IgD-negative memory B cell (primary cell): ENCODE measurements at regions not wholly inside any gene's neighbourhood (a gene's known extent, or its start where the extent isn't known, plus 50 kb on each side); places are given as distances from the start of the nearest gene placed in this dataset.
"Not testable (repeated sequence)": the region's sequence is repeated elsewhere in the genome, so short reads cannot be mapped to it uniquely, and the experiment has no call there.

Experiments used
- H3K27ac Mint-ChIP-seq, 3 donors: one replicate each; pipeline ENCODE4 v1.8.0; 2020 to 2022; ENCODE audit warnings: mild to moderate bottlenecking in 3 of 3, mixed read lengths in 3 of 3, moderate library complexity in 1 of 3
- H3K27me3 Mint-ChIP-seq: one replicate; pipeline ENCODE4 v1.8.0; 2021; ENCODE audit warnings: mixed read lengths
- H3K36me3 Mint-ChIP-seq: one replicate; pipeline ENCODE4 v1.8.0; 2020; ENCODE audit warnings: mild to moderate bottlenecking, mixed read lengths
- H3K4me1 Mint-ChIP-seq, 3 donors: one replicate each; pipeline ENCODE4 v1.8.0; 2020 to 2022; ENCODE audit warnings: mixed read lengths in 3 of 3, mild to moderate bottlenecking in 1 of 3
- H3K4me3 Mint-ChIP-seq, 4 donors: one replicate each; pipeline ENCODE4 v1.8.0; 2020 to 2022; ENCODE audit warnings: mild to moderate bottlenecking in 4 of 4, mixed read lengths in 4 of 4, moderate library complexity in 3 of 4
- H3K9me3 Mint-ChIP-seq, 3 donors: one replicate each; pipeline ENCODE4 v1.8.0; 2020 to 2021; ENCODE audit warnings: mixed read lengths in 3 of 3, mild to moderate bottlenecking in 1 of 3

GRCh38 chr13:23069566-23069965 is 111.2 kb upstream of the SGCG start:
- Mint-ChIP-seq H3K9me3 (peaks cover 0 to 4% (median 2%) of the 10 kb centered on the region in 3 donors), H3K27me3 (no peaks in the 10 kb centered on the region), H3K36me3 (peaks cover 2% of the 10 kb centered on the region)

GRCh38 chr13:23074075-23074828 is 106.5 kb upstream of the SGCG start:
- H3K27ac Mint-ChIP-seq = no peak overlapping the region
- H3K4me1 Mint-ChIP-seq = peaks cover 0 to 2% (median 0%) of the 10 kb centered on the region in 3 donors
- H3K36me3 Mint-ChIP-seq = no peaks in the 10 kb centered on the region
- H3K9me3 Mint-ChIP-seq = peaks cover 0 to 4% (median 2%) of the 10 kb centered on the region in 3 donors
- no peak overlapping the region for H3K4me3 Mint-ChIP-seq
- H3K27me3 Mint-ChIP-seq = no peaks in the 10 kb centered on the region

More at GRCh38 chr13:23069566-23069965, 111.2 kb upstream of the SGCG start:
- Mint-ChIP-seq H3K4me1 (peaks cover 0 to 1% (median 0%) of the 10 kb centered on the region in 3 donors), H3K4me3 (no peak overlapping the region), H3K27ac (no peak overlapping the region)

- no peaks in the 10 kb centered on the region for H3K36me3 Mint-ChIP-seq
- H3K27ac Mint-ChIP-seq = no peak overlapping the region
These were observed 99.6 kb upstream of the SGCG start for GRCh38 chr13:23081220-23081619.

GRCh38 chr13:23081901-23082300 is 98.9 kb upstream of the SGCG start:
- Mint-ChIP-seq H3K36me3 (no peaks in the 10 kb centered on the region), H3K4me3 (no peak overlapping the region), H3K27me3 (peaks cover 3% of the 10 kb centered on the region), H3K27ac (no peak overlapping the region), H3K9me3 (no peaks in the 10 kb centered on the region), H3K4me1 (no peaks in the 10 kb centered on the region)

More at GRCh38 chr13:23081220-23081619, 99.6 kb upstream of the SGCG start:
- Mint-ChIP-seq H3K4me1 (no peaks in the 10 kb centered on the region), H3K27me3 (peaks cover 3% of the 10 kb centered on the region), H3K9me3 (no peaks in the 10 kb centered on the region), H3K4me3 (no peak overlapping the region)

- no peaks in the 10 kb centered on the region for H3K9me3 Mint-ChIP-seq
- no peaks in the 10 kb centered on the region for H3K36me3 Mint-ChIP-seq
- no peak overlapping the region for H3K4me3 Mint-ChIP-seq
- H3K27me3 Mint-ChIP-seq = no peaks in the 10 kb centered on the region
- no peaks in the 10 kb centered on the region for H3K4me1 Mint-ChIP-seq
- H3K27ac Mint-ChIP-seq = no peak overlapping the region
These were observed 93.7 kb upstream of the SGCG start for GRCh38 chr13:23086968-23087623.

GRCh38 chr13:23087880-23088279 is 92.9 kb upstream of the SGCG start:
- no peak overlapping the region for H3K27ac Mint-ChIP-seq
- H3K36me3 Mint-ChIP-seq = no peaks in the 10 kb centered on the region
- H3K9me3 Mint-ChIP-seq = no peaks in the 10 kb centered on the region
- H3K4me1 Mint-ChIP-seq = no peaks in the 10 kb centered on the region
- H3K4me3 Mint-ChIP-seq = no peak overlapping the region
- H3K27me3 Mint-ChIP-seq = no peaks in the 10 kb centered on the region

GRCh38 chr13:23098161-23098907 is 82.4 kb upstream of the SGCG start:
- Mint-ChIP-seq H3K27ac (no peak overlapping the region), H3K4me1 (no peaks in the 10 kb centered on the region), H3K27me3 (peaks cover 1% of the 10 kb centered on the region), H3K4me3 (no peak overlapping the region), H3K9me3 (peaks cover 0 to 2% (median 2%) of the 10 kb centered on the region in 3 donors), H3K36me3 (no peaks in the 10 kb centered on the region)

GRCh38 chr13:23105051-23105450 is 75.7 kb upstream of the SGCG start:
- no peaks in the 10 kb centered on the region for H3K4me1 Mint-ChIP-seq
- no peak overlapping the region for H3K27ac Mint-ChIP-seq
- H3K9me3 Mint-ChIP-seq = peaks cover 0 to 4% (median 4%) of the 10 kb centered on the region in 3 donors
- no peaks in the 10 kb centered on the region for H3K36me3 Mint-ChIP-seq
- no peaks in the 10 kb centered on the region for H3K27me3 Mint-ChIP-seq
- no peak overlapping the region for H3K4me3 Mint-ChIP-seq

- H3K36me3 Mint-ChIP-seq = no peaks in the 10 kb centered on the region
- H3K9me3 Mint-ChIP-seq = peaks cover 0 to 2% (median 2%) of the 10 kb centered on the region in 3 donors
- H3K27me3 Mint-ChIP-seq = no peaks in the 10 kb centered on the region
These were observed 73.1 kb upstream of the SGCG start for GRCh38 chr13:23107665-23108064.

GRCh38 chr13:23119131-23119530 is 61.6 kb upstream of the SGCG start:
- H3K9me3 Mint-ChIP-seq = peaks cover 0 to 7% (median 4%) of the 10 kb centered on the region in 3 donors
- no peak overlapping the region for H3K4me3 Mint-ChIP-seq
- no peaks in the 10 kb centered on the region for H3K27me3 Mint-ChIP-seq
- no peaks in the 10 kb centered on the region for H3K36me3 Mint-ChIP-seq
- H3K4me1 Mint-ChIP-seq = no peaks in the 10 kb centered on the region
- H3K27ac Mint-ChIP-seq = no peak overlapping the region

More at GRCh38 chr13:23107665-23108064, 73.1 kb upstream of the SGCG start:
- no peak overlapping the region for H3K4me3 Mint-ChIP-seq
- no peak overlapping the region for H3K27ac Mint-ChIP-seq
- H3K4me1 Mint-ChIP-seq = no peaks in the 10 kb centered on the region

- not testable (repeated sequence) for H3K36me3 Mint-ChIP-seq, H3K9me3 Mint-ChIP-seq, H3K4me1 Mint-ChIP-seq, H3K4me3 Mint-ChIP-seq, H3K27ac Mint-ChIP-seq, H3K27me3 Mint-ChIP-seq
These were observed 53.2 kb upstream of the SGCG start for GRCh38 chr13:23127540-23127939.

GRCh38 chr13:23129331-23129730 is 51.4 kb upstream of the SGCG start:
- Mint-ChIP-seq H3K36me3 (no peaks in the 10 kb centered on the region), H3K4me3 (no peak overlapping the region), H3K27me3 (no peaks in the 10 kb centered on the region), H3K27ac (no peak overlapping the region), H3K9me3 (no peaks in the 10 kb centered on the region), H3K4me1 (no peaks in the 10 kb centered on the region)
